Fibroblast of the aortic adventitia (primary cell): ENCODE measurements at regions not wholly inside any gene's neighbourhood (a gene's known extent, or its start where the extent isn't known, plus 50 kb on each side); places are given as distances from the start of the nearest gene placed in this dataset.

Experiments used
- DNase-seq: peaks from one replicate; pipeline ENCODE4 v3.0.0-alpha.2; 2010; ENCODE audit warnings: low read depth
- H3K4me3 ChIP-seq: 2 replicates; pipeline ENCODE4 v1.5.1; 2011; ENCODE audit warnings: low read depth, mild to moderate bottlenecking, control low read depth, low read length, moderate library complexity
- TF ChIP-seq, protein P1 (sequence below): IDR thresholded peaks from 2 replicates; pipeline ENCODE4 v1.5.1; 2011; ENCODE audit warnings: mild to moderate bottlenecking, low read length, control low read depth, inconsistent platforms; ENCODE audit not compliant: insufficient read depth

DNA sequence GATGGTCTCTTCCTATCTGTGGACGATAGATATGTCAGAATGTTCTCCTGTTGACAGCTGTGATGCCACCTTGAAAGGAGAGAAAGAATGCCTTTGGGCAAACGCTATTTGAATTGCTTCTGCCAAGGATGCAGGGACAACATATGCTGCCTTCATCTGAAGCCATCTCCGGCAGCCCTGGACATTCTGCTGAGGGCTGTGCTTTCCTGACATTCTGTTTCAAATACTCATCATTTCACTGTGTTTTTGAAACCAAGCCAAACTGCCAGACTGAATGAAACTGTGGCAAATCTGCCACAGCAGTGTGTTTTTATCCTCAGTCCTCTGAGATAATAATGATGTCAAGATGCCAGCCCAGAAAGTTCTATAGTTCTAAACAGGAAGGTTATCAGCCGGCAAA lies 85.8 kb upstream of the BCAT1 start:
- DNase-seq = no peak
- TF ChIP-seq, protein P1, sequence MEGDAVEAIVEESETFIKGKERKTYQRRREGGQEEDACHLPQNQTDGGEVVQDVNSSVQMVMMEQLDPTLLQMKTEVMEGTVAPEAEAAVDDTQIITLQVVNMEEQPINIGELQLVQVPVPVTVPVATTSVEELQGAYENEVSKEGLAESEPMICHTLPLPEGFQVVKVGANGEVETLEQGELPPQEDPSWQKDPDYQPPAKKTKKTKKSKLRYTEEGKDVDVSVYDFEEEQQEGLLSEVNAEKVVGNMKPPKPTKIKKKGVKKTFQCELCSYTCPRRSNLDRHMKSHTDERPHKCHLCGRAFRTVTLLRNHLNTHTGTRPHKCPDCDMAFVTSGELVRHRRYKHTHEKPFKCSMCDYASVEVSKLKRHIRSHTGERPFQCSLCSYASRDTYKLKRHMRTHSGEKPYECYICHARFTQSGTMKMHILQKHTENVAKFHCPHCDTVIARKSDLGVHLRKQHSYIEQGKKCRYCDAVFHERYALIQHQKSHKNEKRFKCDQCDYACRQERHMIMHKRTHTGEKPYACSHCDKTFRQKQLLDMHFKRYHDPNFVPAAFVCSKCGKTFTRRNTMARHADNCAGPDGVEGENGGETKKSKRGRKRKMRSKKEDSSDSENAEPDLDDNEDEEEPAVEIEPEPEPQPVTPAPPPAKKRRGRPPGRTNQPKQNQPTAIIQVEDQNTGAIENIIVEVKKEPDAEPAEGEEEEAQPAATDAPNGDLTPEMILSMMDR = no peak
- no peak overlapping the region for H3K4me3 ChIP-seq

DNA sequence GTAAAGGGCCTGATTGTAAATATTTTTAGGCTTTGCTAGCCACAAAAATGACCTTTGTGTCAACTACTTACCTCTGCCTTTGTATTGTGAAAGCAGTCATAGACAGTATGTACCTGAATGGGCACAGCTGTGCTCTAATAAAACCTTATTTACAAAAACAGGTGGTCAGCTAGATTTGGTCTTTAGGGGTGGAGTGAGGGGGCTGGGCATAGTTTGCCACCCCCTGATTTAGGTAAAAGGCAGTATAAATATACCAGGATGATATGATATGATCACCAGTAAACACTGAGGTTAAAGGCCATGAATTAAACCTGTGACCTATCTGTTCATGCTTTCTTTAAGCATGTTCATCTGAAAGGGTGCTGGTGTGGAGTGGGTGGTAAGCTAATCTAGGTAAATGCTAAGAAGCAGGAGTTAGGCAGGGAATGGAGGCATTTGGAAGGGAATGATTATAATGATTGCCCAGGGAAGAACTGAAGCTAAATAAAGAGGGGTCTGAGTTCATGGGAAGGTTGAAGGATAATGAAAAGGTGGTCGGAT lies 77.1 kb upstream of the BCAT1 start:
- no peak overlapping the region for H3K4me3 ChIP-seq
- TF ChIP-seq, protein P1 = no peak
- DNase-seq = no peak

DNA sequence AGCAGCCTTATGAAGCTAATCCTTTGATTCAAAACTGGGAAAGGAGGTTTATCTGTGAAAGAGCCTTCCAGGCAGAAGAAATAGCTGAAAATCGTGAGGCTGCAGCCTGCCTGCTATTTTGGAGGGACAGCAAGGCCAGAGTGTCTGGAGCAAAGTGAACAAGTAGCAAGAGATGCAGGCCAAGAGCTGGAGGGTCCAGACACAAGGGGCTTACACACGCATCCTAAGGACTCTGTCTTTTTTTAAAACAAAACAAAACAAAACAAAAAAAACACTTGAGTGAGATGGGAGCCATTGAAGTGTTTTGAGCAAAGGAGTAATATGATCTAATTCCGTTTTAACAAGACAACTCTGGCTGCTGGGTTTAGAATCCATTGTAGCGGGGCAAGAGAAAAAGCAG lies 76.4 kb upstream of the BCAT1 start:
- H3K4me3 ChIP-seq = no peak overlapping the region
- TF ChIP-seq, protein P1 = no peak
- DNase-seq = no peak

DNA sequence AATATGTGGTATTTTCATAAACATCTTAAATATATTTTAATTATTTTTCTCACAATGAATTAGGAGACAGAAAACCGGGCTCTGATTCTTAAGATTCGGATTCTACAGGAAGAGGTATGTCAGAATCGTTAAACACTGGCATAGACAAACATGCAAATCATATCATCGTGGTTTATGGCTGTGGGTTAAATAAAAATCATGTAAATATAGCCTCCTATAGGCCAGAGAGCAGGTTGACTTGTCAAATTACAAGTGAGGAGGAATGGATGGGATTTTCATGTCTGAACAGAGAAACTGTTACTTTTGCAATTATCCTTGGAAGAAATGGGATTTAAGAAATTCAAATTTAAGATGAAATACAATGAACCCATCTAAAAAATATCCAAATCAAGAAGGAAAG lies 74.9 kb upstream of the BCAT1 start:
- DNase-seq = no peak
- TF ChIP-seq, protein P1 = no peak
- no peak overlapping the region for H3K4me3 ChIP-seq

DNA sequence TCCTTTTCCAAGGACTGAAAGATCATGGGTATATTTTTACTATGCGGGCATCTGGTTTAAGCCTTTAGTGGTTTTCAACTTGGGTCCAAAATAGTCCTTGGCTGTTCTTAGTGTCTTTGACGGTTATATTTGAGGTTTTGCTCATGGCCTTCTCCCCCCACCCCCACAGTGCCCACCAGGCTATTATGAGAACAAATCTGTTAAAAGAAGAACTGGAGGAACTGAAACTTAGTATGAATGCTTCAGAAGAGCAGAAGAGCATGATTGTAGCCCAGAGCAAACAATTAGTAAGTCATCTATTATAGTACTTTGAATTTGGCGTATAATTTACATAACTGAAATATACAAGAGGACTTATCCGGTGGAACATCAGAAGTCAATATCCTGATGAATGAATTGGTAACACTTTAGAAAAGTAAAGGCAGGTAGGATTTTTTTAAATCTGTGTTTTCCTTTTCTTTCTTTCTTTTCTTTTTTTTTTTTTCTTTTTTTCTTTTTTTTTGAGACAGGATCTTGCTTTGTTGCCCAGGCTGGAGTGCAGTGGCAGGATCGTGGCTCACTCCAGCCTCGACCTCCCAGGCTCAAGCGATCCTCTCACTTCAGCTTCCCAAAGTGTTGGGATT lies 71.8 kb upstream of the BCAT1 start:
- H3K4me3 ChIP-seq = no peak overlapping the region
- no peak for DNase-seq
- TF ChIP-seq, protein P1 = no peak

DNA sequence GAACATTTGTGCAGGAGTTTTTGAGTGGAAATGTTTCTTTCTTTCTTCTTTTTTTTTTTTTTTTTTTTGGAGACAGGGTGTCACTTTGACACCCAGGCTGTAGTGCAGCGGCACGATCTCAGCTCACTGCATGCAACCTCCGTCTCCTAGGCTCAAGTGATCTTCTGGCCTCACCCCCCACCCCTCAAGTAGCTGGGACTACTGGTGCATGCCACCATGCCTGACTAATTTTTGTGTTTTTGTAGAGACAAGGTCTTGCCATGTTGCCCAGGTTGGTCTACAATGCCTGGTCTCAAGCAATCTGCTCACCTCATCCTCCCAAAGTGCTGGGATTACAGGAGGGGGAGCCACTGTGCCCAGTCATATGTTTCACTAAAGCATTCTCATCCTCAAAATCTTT lies 69.2 kb upstream of the BCAT1 start:
- H3K4me3 ChIP-seq = no peak overlapping the region
- TF ChIP-seq, protein P1 = no peak
- DNase-seq = no peak

DNA sequence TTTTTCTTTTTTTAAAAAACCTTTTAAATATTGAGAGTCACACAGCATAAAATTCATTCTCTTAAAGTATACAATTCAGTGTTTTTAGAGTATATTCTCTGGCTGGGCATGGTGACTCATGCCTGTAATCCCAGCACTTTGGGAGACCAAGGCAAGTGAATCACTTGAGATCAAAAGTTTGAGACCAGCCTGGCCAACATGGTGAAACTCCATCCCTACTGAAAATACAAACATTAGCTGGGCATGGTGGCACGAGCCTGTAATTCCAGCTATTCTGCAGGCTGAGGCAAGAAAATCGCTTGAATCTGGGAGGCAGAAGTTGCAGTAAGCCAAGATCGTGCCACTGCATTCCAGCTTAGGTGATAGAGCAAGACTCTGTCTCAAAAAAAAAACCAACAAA lies 68.4 kb upstream of the BCAT1 start:
- TF ChIP-seq, protein P1 = no peak
- no peak overlapping the region for H3K4me3 ChIP-seq
- DNase-seq = no peak
